Hepatic stellate cell (primary cell): ENCODE measurements at regions not wholly inside any gene's neighbourhood (a gene's known extent, or its start where the extent isn't known, plus 50 kb on each side); places are given as distances from the start of the nearest gene placed in this dataset.
"Not testable (repeated sequence)": the region's sequence is repeated elsewhere in the genome, so short reads cannot be mapped to it uniquely, and the experiment has no call there.

Experiments used
- DNase-seq: peaks from one replicate; pipeline ENCODE4 v3.0.0; 2011; ENCODE audit warnings: low spot score

DNA sequence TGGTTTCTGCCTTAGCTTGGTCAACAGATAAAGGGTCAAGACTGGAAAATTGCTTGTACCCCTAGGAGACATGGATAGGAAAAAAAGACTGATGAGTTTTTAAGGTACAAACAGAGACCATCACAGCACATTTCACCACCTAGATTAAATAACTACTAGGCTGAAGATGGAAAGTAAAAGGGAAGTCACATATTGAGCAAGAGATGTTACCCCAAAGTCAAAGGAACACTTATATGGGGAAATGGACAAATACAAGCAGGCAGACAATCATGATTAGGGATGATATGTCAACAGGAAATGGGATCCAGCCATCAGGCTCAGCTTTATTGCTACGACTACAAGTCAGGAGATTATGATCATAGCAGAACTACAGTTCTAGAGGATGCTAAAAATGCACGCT, 1643.1 kb upstream of the CELF4 start:
- DNase-seq, result no peak

DNA sequence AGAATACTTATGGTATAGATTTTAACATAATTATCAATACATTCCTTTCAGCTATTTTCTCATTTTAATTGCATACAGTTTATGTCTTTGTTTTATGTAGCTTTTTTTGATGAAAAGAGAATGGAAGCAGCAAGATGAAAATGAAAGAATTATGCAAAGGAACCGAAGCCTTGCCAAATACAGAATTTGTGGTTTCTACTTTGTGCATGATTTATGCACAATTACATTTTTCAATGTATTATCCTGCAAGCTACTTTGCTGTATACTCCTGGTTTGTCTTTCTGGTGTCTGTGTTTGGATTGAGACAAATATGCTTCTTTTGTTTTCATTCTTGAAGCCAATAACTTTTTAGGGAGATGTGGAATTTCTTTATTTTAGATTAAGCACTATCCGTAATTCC, 1642.6 kb upstream of the CELF4 start:
- no peak for DNase-seq

DNA sequence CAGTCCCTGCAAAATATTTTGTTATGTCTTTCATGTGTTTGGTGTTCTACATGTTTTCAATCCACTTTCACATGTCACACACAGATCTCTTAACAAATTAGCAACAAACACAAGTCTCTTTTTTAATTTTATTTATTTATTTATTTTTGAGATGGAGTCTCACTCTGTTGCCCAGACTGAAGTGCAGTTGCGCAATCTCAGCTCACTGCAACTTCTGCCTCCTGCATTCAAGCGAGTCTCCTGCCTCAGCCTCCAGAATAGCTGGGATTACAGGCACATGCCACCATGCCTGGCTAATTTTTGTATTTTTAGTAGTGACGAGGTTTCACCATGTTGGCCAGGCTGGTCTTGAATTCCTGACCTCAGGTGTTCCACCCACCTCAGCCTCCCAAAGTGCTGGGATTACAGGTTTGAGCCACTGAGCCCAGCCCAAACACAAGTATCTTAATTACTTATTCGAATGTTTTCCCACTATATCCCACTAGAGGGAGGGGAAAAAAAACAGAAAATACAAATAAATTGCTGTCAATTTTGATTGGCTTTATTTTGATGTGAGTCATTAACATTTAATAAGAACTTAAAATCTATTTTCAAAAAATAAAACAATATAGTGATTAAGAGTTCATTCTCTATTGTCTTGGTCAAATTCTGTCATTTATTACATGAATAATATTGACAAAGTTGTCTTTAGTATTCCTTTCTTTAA, 1641.0 kb upstream of the CELF4 start:
- not testable (repeated sequence) for DNase-seq

DNA sequence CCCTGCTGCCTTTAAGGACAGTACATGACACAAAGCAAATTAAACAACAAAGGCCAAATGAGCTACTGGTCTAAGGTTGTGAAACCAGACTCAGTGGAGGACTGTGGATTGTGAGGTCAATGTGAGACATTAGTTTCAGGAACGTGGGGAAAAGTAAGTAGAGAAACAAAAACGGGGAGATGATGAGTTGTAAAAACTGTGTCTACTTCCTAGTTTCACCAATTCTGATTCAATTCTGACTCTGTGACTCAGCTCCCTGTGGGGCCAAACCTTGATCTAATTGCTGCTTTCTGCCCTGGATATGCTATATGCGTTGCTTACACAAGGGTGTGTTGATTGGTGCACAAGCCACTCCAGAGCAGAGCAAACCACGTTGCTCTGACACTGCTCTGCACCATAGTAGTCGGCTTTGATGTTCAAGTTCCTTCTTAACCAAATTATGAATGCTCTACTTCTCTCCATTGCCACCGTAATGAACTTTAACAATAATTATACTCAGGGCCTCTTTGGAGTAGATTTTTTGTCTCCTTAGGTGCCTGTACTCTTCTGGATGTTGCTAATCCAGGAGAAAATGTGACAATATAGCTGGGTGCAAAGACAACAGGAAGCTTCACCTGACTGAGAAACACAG, 1640.1 kb upstream of the CELF4 start:
- DNase-seq, result no peak

DNA sequence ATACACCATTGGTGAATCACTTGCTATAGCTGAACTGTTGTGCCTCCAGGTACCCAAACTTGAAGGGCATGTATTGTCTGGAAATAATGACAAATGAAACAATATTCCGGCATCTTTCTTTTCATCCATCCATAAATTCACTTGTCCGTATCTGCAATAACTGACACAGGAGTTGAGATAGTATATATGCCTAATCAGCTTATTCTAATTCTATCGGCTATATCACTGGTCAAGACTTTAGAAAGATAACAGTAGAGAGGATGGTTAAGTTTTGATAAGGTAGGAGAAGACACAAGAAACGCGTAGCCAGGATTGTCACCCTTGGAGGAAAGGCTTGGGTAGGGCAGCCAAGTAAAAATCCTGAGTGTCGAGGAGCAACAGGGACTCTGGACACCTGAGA, 1634.6 kb upstream of the CELF4 start:
- DNase-seq, result no peak

DNA sequence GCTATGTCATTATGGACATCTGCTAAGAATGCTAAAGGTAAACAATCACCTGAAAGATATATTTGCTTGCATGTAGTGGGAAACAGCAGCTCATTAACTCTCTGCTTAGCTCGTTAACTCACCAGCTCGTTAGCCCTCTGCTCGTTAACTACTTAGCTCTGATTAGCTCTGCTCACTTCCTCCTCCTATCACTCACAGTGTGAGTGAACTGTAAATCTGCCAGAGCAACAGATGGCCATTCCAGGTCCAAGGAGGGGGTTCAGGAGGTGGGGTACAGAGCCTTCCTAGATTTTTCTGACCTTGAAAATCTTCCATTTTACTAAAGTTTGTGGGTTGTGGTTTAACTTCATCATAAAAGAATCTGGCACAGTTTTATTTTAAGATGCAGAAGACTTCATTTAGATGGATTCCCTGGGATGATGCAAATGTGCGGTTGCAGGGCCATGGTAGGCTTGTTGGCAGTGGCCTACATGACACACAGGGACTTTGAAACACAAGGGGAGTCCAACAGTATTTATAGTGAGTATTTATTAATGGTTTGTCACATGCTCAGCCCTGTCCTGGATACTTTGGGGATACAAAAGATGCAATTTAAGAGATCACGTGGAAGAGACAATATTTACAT, 1633.7 kb upstream of the CELF4 start:
- DNase-seq, result no peak

DNA sequence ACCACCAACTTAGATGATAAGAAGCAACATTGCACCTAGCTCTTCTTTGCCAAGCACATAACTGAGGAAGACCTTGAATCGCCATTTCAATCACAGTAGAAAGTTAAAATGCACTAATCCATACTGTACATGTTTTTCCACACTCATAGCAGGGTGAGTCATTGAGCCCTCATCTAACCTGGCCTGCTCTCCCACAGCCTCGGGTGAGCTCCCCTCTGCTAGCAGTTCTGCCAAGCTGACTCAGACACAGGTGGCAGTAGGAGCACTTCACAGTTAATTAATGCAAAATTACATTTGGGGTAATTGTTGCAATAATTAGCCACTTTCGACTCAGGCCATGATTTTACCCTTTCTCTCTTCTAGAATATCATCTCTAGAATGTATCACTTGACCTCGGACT, 1632.8 kb upstream of the CELF4 start:
- DNase-seq, result no peak

DNA sequence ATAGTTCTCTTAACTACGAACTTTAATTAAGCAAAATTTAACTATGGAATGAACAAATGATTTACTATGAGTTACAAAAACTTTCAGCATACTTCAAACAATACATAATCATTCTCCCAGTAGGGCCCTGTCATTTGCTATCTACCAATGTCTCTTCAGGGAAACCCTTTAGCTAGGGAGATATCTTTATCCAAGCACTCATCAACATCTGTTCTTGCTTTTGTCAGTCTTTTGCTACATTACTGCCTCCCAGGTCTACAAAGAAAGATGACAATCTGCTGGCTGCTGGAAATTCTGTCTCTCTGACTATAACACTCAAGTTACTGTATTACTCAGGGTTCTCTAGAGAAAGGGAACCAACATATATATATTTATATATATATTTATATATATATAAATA, 1626.3 kb upstream of the CELF4 start:
- no peak for DNase-seq

DNA sequence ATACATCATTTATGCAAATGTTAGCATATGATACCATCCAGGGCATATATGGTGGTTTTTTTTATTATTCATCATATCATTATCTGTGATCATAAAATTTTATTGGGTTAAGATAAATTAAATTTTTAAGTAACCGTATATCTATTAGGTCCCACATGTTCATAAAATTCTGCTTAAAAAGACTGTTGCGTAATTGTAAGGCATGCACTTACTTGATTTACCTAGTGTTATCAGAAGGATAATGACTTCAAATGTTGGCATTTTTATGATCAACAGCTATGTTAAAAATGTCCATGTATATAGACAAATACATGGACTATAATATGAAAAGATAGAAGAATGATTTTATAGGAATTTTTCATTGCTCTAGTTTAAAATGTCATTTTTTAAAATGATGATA, 1625.5 kb upstream of the CELF4 start:
- DNase-seq, result no peak

DNA sequence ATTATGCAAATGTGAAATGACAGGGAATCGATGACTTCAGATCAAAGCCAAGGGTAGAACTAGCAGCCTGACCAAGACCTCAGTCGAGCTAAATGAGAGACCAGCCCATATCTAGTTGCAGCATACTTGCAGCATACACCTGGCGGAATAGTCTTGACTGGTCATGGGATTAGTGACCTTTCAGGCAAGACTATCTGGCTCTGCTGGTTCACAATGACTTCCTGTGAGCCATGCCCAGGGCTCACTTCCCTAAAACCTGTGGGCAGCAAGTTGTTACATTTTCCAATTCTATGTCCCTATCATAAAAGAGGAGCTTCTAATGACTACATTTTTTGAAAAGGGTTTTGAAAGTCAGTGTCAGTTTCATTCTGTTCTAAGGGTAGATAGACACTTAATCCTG, 1624.9 kb upstream of the CELF4 start:
- DNase-seq, result no peak

DNA sequence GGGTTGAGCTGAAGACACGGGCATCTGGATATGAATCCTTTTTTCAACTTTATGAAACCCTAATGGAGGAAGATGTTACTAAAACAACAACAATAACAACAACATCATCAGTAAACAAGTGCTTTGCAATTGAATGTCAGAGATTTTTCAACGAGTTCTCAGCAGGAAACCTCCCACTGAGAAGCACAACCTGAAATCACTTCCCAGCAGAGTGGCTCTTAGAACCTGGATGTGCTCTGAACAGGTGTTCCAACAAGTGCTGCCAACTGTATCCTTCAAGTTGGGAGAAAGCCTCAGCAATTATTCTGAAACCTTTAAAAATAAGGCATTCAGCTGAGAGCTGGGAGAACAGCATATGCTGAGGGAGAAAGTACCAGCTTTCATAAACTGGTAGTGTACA, 1622.7 kb upstream of the CELF4 start:
- DNase-seq, result no peak

DNA sequence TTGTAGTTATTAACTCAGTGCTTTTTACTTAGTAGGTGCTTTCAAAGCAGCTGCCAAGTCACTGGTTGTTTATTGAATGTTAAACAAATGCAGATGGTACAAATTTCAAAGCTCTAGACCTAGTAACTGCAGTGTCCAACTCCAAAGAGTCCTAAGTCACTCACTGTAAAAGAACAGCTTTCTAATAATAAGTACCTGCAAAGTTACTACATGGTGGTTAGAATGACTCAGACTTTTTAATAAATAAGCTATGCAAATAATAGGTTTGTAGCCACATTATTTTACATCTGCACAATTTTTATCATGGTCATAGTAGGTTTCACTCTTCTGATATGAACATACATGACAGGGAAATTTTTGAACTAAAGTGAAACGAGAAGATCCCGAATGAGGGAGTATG, 1620.4 kb upstream of the CELF4 start:
- DNase-seq, result no peak

DNA sequence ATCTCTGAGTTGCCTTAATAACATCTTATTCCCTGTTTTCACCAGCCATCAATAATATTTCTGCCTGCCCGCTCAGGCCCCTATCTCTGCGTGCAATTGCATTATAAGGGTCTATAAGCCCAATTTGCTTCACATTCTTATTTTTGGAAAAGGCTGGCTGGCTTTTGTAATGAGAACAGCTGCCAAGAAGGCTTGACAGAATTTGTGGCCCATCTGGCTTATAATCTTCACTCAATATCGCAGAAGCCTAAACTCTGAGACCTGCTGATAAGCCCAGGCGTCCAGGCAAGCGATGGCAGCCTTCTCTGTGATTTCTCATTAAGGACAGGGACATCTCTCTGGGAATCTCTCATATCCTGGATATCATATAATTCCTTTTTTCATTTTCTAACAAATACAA, 1618.6 kb upstream of the CELF4 start:
- no peak for DNase-seq

DNA sequence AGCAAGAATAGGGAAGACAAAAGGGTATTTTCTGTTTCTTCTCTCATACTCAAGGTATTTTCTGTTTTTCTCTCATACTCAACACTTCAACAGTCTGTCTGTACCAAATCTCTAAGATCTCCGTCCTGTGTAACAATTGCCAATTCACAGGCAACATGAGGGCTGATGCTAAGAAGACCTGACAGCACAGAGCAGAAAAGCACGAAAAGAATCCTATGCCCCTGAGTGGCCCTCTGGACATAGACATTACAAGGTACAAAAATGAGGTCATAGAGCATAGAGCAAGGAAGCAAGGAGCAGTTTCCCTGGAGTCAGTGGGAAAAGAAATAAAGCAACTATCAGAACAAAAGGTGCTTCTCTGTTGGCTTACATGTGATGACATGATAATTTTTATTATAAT, 1612.6 kb upstream of the CELF4 start:
- DNase-seq, result no peak

DNA sequence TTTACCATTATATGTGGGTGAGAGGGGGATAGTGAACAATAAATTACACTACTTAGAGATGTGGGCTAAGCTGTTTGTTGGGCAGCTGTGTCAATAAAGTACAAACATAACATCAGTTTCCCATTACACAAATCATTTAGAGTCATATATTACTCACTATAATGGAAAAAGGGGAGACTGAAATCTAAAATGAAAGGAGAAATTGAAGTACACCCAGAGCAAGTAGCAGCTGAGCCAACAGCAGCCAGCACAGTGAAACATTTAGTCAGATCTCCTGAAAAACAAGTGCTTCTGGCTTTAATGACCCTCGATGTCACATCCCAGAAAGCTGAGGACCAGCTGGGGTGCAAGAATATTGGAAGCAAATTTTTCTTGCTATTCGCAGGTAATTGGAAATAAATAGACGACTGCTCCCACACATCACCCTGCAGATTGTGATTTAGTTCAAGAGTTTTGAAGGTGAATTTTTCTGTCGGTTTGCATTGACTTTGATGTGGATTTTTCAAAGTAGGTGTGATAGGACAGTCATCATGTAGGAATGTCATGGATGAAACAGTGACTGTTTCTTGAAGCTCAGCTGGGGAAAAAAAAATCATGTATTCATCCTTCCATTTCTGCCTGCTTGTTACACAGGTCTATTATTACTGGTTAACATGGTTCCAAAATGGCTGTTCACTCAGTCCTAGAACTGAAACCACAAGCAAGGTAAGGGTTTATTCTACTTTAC, 1607.3 kb upstream of the CELF4 start:
- no peak for DNase-seq

DNA sequence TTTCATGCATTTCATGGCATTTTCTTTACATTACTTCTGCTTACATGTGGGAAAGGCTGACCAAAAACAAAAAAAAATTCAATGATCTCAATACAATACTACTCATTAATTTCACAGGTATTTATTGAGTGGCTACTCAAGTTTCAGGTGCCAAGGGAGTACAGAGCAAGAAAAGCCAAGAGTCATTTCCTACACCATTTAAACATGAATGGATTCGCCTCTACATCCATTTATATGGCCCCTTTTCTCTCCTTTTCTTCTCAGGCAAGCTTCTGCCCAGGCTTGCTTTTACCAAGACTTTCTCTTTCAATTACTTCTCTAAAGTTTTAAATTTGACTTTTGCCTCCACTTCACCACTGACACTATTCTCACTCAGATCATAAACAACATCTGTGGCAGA, 1603.1 kb upstream of the CELF4 start:
- DNase-seq, result no peak

DNA sequence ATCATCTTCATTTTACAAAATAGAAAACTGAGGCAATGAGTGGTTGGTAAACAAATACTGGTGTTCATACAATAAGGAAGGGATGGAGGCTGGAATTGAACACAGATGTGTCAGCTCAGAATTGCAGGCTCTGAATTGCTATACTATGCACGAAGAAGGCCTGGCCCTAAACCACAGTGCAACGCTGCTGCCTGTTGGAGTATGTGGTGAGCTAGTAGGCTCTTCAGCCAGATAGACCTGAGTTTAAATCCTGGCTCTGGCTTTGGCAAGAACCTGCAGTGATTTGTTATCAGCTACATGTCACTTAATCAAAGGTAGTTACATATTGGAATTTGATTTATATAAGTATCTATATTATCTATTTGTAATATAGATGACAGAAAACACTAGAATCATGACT, 1602.4 kb upstream of the CELF4 start:
- DNase-seq, result no peak

DNA sequence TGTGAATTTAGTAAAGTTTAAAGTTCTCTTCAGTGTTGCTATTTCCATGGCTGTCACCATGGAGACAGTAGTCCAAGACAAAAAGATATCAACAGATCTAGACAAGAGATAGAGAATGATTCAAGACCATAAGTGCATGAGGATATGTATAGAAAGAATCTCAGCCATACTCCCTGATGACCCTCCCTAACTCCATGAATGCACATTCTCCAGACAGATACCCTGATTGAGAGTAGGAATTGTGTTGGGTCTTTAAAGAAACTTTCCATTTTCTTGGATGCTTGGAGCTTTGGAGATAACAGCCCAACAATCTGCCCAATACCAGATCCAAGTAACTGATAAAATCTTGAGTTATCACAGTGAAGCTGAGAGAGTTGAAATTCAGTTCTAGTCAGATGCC, 1601.2 kb upstream of the CELF4 start:
- no peak for DNase-seq

DNA sequence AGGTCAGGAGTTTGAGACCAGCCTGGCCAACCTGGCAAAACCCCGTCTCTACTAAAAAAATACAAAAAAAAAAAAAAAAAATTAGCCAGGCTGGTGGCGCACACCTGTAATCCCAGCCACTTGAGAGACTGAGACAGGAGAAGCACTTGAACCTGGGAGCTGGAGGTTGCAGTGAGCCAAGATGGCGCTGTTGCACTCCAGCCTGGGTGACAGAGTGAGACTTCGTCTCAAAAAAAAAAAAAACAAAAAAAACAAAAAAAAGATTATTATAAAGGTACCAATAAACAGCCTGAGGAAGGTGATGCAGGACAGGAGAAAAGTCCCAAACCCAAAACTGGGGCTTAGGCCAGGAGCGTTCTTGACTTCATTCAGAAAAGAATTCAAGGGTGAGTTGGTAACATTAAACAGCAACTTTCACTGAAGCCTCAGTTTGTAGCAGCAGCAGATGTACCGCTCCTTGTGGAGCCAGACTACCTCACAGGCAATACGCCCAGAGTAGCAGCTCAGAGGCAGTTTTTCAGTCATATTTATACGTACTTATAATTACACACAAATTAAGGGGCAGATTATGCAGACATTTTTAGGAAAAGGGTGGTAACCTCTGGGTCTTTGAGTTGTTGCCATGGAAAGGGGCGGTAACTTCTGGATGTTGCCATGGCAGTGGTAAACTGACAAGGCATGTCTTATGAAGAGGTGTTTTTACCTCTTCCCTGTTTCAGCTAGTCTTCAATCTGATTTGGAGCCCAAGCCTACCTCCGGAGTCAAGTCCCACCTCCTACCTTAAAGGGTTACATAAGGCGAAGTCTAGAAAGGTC, 1596.6 kb upstream of the CELF4 start:
- no peak for DNase-seq

DNA sequence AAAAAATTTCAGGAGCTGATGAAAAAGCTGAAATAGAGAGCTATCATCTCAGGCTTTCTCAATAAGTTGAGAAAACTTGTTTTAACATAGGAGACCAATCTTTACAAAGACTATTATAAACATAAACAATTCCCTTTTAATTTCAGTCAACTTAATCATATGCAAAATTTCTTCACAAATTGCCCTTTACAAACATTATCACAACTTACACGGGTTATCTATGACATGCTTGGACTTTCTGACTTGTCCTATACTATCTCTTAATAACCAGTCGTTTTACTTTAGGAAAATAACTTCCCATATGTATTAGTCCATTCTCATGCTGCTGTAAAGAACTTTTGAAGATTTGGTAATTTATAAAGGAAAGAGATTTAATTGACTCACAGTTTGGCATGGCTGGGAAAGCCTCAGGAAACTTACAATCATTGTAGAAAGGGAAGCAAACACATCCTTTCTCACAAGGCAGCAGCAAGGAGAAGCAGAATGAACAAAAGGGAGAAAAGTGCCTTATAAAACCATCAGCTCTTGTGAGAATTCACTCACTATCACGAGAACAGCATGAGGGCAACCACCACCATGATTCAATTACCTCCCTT, 1583.7 kb upstream of the CELF4 start:
- DNase-seq, result no peak

DNA sequence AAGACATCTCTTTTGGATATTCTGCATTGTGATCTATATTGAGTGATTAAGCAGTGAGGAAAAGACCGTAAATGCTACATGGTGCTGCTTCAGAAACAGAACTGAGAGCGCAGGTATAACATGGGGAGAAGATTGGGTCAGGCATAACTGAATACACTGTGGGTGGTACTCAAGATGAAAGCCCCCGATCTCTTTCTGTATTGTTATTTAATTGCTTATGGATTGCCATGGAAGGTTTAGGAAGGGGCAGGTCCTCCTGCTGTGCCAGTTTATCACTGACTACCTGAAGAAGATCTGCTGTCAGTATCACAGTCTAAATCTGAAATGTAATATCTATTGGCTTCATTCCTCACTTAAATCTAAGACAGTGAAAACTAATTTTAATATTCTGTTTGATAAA, 1568.7 kb upstream of the CELF4 start:
- DNase-seq, result no peak

DNA sequence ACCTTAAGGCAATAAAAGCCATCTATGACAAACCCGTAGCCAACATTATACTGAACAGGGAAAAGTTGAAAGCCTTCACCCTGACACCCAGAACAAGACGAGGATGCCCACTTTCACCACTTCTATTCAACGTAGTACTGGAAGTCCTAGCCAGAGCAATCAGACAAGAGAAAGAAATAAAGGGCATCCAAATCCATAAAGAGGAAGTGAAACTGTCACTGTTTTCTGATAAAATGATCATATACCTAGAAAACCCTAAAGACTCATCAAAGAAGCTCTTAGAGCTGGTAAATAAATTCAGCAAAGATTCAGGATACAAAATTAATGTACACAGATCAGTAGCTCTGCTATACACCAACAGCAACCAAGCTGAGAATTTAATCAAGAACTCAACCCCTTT, 1561.9 kb upstream of the CELF4 start:
- DNase-seq, result not testable (repeated sequence)
